Fibroblast of pulmonary artery (primary cell): ENCODE measurements at regions not wholly inside any gene's neighbourhood (a gene's known extent, or its start where the extent isn't known, plus 50 kb on each side); places are given as distances from the start of the nearest gene placed in this dataset.

ENCODE experiments used
- DNase-seq: peaks from one replicate; pipeline ENCODE4 v3.0.0-alpha.2; 2010; ENCODE audit warnings: low read depth
- H3K4me3 ChIP-seq: replicated peaks from 2 replicates; pipeline ENCODE4 v1.5.1; 2011; ENCODE audit warnings: low read depth, mild to moderate bottlenecking, control low read depth, low read length, moderate library complexity
- CTCF ChIP-seq: IDR thresholded peaks from 2 replicates; pipeline ENCODE4 v1.5.1; 2011; ENCODE audit warnings: mild to moderate bottlenecking, control low read depth, low read length, inconsistent platforms; ENCODE audit errors: missing control alignments

GRCh38 chr4:175033162-175033561 is 115.0 kb downstream of the ADAM29 start:
- DNase-seq: no peak
- no peak for TF ChIP-seq CTCF
- H3K4me3 ChIP-seq: no peak overlapping the region

- no peak for DNase-seq
- no peak for TF ChIP-seq CTCF
- H3K4me3 ChIP-seq: no peak overlapping the region
Observed at GRCh38 chr4:175034007-175034406, 115.8 kb downstream of the ADAM29 start.

GRCh38 chr4:175034986-175035705 is 117.0 kb downstream of the ADAM29 start:
- DNase-seq: no peak
- no peak overlapping the region for H3K4me3 ChIP-seq
- no peak for TF ChIP-seq CTCF

GRCh38 chr4:175035905-175036304 is 117.7 kb downstream of the ADAM29 start:
- peak; percentile 13 for DNase-seq
- no peak for TF ChIP-seq CTCF
- no peak overlapping the region for H3K4me3 ChIP-seq

GRCh38 chr4:175048111-175048784 is 130.1 kb downstream of the ADAM29 start:
- no peak for DNase-seq
- no peak overlapping the region for H3K4me3 ChIP-seq
- no peak for TF ChIP-seq CTCF

GRCh38 chr4:175048906-175049305 is 130.7 kb downstream of the ADAM29 start:
- TF ChIP-seq CTCF: no peak
- DNase-seq: no peak
- no peak overlapping the region for H3K4me3 ChIP-seq
